Liver (tissue), 8 donors: ENCODE measurements at regions not wholly inside any gene's neighbourhood (a gene's known extent, or its start where the extent isn't known, plus 50 kb on each side); places are given as distances from the start of the nearest gene placed in this dataset.

Experiments used
- DNase-seq: peaks from one replicate; pipeline ENCODE4 v3.0.0-alpha.2; 2017; ENCODE audit warnings: low spot score
- H3K27ac ChIP-seq, 2 donors: one replicate each; pipeline ENCODE4 v1.7.0; 2013; ENCODE audit warnings: inconsistent platforms in 2 of 2, low read length in 2 of 2, control low read depth in 1 of 2, low read depth in 1 of 2, mild to moderate bottlenecking in 1 of 2
- H3K27me3 ChIP-seq, 4 donors: one replicate each; pipeline versions ENCODE4 v1.6.1 to v1.7.0; 2013; ENCODE audit warnings: low read length in 3 of 4, inconsistent platforms in 1 of 4, mild to moderate bottlenecking in 1 of 4, moderate library complexity in 1 of 4; ENCODE audit not compliant: control insufficient read depth in 4 of 4, insufficient read depth in 4 of 4
- H3K36me3 ChIP-seq, 4 donors: one replicate each; pipeline versions ENCODE4 v1.6.1 to v1.7.0; 2013; ENCODE audit warnings: low read length in 3 of 4, mild to moderate bottlenecking in 3 of 4, low read depth in 1 of 4, moderate library complexity in 1 of 4; ENCODE audit not compliant: control insufficient read depth in 4 of 4, insufficient read depth in 3 of 4
- H3K4me1 ChIP-seq, 4 donors: one replicate each; pipeline versions ENCODE4 v1.6.1 to v1.7.0; 2013; ENCODE audit warnings: low read length in 3 of 4, mild to moderate bottlenecking in 3 of 4, moderate library complexity in 1 of 4; ENCODE audit not compliant: control insufficient read depth in 4 of 4, insufficient read depth in 4 of 4
- H3K4me3 ChIP-seq, 3 donors: one replicate each; pipeline versions ENCODE4 v1.6.1 to v1.7.0; 2013; ENCODE audit warnings: low read length in 3 of 3, control low read depth in 1 of 3, low read depth in 1 of 3, mild to moderate bottlenecking in 1 of 3
- H3K9ac ChIP-seq, 2 donors: one replicate each; pipeline ENCODE4 v1.7.0; 2013; ENCODE audit warnings: low read length in 2 of 2, mild to moderate bottlenecking in 2 of 2, moderate library complexity in 2 of 2, control low read depth in 1 of 2, low read depth in 1 of 2
- H3K9me3 ChIP-seq, 4 donors: one replicate each; pipeline versions ENCODE4 v1.6.1 to v1.7.0; 2013; ENCODE audit warnings: low read length in 3 of 4; ENCODE audit not compliant: control insufficient read depth in 4 of 4
- EGR1 ChIP-seq, 2 donors: IDR thresholded peaks; 2 replicates each; pipeline ENCODE4 v1.6.1; 2016 to 2018; ENCODE audit warnings: antibody characterized with exemption in 2 of 2, low read depth in 2 of 2
- GABPA ChIP-seq, 2 donors: IDR thresholded peaks in 1 of 2; conservative IDR thresholded peaks in 1 of 2; 2 replicates each; pipeline ENCODE4 v1.6.1; 2016; ENCODE audit warnings: antibody characterized with exemption in 2 of 2, mild to moderate bottlenecking in 1 of 2, moderate library complexity in 1 of 2
- HNF4A ChIP-seq, 2 donors: conservative IDR thresholded peaks; 2 replicates each; pipeline ENCODE4 v1.6.1; 2016; ENCODE audit warnings: antibody characterized with exemption in 2 of 2, mild to moderate bottlenecking in 2 of 2
- HNF4G ChIP-seq: IDR thresholded peaks from 2 replicates; pipeline ENCODE4 v1.6.1; 2016; ENCODE audit warnings: antibody characterized with exemption
- RAD21 ChIP-seq, 2 donors: IDR thresholded peaks; 2 replicates each; pipeline ENCODE4 v1.6.1; 2016; ENCODE audit warnings: antibody characterized with exemption in 2 of 2, mild to moderate bottlenecking in 2 of 2
- RXRA ChIP-seq, 2 donors: IDR thresholded peaks; 2 replicates each; pipeline ENCODE4 v1.6.1; 2017 to 2018; ENCODE audit warnings: antibody characterized with exemption in 2 of 2, mild to moderate bottlenecking in 1 of 2
- TAF1 ChIP-seq: conservative IDR thresholded peaks from 2 replicates; pipeline ENCODE4 v1.6.1; 2016; ENCODE audit warnings: antibody characterized with exemption, mild to moderate bottlenecking
- WGBS: extraction: QIAGEN DNeasy Blood & Tissue Kit; methylation state at CpG from one replicate; pipeline ENCODE4 v1.1.7; 2013; 5-methylcytosine and 5-hydroxymethylcytosine counted together
- TF ChIP-seq, protein P1 (sequence below): IDR thresholded peaks from 2 replicates; pipeline ENCODE4 v1.6.1; 2016; ENCODE audit warnings: antibody characterized with exemption
- TF ChIP-seq, protein P2 (sequence below): fragments of 150-350 bp; IDR thresholded peaks from 2 replicates; pipeline ENCODE4 v1.5.1; 2017; ENCODE audit warnings: improper control_type of control experiment, low read depth, low read length; ENCODE audit not compliant: missing input control
- TF ChIP-seq, protein P3 (sequence below): IDR thresholded peaks from 2 replicates; pipeline ENCODE4 v1.6.1; 2016; ENCODE audit warnings: antibody characterized with exemption, mild to moderate bottlenecking
- donor health status: healthy.
- donor health status: healthy.
- donor health status: healthy.
- donor health status: healthy.
- donor health status: healthy.

DNA sequence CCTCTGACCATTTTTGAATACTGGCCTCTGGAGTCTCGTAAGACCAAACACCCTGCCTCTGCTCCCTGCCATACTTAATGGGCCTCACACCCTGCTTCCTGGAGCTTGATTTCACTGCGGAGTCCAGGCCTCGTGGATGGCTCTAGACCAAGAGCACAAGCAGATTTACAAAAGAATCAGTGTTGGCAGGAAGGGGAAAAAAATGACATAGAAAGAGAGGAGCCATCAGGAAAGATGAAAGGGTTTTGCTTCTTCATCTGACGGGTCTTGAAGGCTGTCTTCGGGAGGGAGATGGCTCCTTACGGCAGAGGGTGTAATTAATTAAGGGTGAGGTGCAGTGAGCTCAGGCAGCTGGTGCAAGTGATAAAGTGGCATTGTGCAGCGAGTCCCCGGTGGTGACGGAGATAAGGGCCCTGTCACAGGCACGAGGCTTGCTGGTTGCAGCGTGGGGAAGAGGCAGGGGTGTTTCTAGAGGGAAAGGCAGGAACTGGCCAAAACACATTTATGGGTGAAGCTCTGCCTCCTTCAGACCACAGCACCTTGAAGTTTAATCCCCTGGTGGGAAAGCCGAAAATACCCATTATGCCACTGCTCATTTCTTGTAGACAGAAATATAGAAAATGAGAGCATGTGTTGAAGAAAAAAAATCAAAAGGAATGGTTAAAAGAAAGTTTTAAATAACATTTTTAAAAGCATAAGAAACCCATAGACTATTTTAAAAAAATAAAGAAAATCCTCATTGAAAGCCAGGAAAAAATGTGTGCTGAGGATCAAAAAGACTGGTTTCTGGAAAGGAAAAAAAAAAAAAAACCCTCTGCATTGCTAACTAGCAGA lies 128.6 kb upstream of the LRFN2 start:
- Histone ChIP-seq H3K9ac (no peak overlapping the region), H3K4me1 (peaks cover 0 to 4% (median 0%) of the 10 kb centered on the region in 4 donors), H3K9me3 (no peaks in the 10 kb centered on the region), H3K27ac (no peak overlapping the region), H3K36me3 (no peaks in the 10 kb centered on the region), H3K27me3 (no peaks in the 10 kb centered on the region), H3K4me3 (no peak overlapping the region)
- DNase-seq = peak; percentile 79
- no peak for TF ChIP-seq RAD21 (IDR thresholded peaks at IDR 0.05)
- TF ChIP-seq, protein P1, sequence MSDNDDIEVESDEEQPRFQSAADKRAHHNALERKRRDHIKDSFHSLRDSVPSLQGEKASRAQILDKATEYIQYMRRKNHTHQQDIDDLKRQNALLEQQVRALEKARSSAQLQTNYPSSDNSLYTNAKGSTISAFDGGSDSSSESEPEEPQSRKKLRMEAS = no peak
- TF ChIP-seq, protein P2, sequence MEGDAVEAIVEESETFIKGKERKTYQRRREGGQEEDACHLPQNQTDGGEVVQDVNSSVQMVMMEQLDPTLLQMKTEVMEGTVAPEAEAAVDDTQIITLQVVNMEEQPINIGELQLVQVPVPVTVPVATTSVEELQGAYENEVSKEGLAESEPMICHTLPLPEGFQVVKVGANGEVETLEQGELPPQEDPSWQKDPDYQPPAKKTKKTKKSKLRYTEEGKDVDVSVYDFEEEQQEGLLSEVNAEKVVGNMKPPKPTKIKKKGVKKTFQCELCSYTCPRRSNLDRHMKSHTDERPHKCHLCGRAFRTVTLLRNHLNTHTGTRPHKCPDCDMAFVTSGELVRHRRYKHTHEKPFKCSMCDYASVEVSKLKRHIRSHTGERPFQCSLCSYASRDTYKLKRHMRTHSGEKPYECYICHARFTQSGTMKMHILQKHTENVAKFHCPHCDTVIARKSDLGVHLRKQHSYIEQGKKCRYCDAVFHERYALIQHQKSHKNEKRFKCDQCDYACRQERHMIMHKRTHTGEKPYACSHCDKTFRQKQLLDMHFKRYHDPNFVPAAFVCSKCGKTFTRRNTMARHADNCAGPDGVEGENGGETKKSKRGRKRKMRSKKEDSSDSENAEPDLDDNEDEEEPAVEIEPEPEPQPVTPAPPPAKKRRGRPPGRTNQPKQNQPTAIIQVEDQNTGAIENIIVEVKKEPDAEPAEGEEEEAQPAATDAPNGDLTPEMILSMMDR = no peak
- no peak for TF ChIP-seq HNF4G
- TF ChIP-seq GABPA (IDR thresholded peaks at IDR 0.05 in 1 of 2, conservative IDR thresholded peaks at IDR 0.05 in 1 of 2) = no peak
- TF ChIP-seq TAF1 = no peak
- TF ChIP-seq, protein P3, sequence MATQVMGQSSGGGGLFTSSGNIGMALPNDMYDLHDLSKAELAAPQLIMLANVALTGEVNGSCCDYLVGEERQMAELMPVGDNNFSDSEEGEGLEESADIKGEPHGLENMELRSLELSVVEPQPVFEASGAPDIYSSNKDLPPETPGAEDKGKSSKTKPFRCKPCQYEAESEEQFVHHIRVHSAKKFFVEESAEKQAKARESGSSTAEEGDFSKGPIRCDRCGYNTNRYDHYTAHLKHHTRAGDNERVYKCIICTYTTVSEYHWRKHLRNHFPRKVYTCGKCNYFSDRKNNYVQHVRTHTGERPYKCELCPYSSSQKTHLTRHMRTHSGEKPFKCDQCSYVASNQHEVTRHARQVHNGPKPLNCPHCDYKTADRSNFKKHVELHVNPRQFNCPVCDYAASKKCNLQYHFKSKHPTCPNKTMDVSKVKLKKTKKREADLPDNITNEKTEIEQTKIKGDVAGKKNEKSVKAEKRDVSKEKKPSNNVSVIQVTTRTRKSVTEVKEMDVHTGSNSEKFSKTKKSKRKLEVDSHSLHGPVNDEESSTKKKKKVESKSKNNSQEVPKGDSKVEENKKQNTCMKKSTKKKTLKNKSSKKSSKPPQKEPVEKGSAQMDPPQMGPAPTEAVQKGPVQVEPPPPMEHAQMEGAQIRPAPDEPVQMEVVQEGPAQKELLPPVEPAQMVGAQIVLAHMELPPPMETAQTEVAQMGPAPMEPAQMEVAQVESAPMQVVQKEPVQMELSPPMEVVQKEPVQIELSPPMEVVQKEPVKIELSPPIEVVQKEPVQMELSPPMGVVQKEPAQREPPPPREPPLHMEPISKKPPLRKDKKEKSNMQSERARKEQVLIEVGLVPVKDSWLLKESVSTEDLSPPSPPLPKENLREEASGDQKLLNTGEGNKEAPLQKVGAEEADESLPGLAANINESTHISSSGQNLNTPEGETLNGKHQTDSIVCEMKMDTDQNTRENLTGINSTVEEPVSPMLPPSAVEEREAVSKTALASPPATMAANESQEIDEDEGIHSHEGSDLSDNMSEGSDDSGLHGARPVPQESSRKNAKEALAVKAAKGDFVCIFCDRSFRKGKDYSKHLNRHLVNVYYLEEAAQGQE = no peak
- TF ChIP-seq EGR1 (IDR thresholded peaks at IDR 0.05; ENCODE audit: low read depth in 2 of 2) = no peak
- WGBS = 56% methylated on average over 12 of the region's 12 CpGs

DNA sequence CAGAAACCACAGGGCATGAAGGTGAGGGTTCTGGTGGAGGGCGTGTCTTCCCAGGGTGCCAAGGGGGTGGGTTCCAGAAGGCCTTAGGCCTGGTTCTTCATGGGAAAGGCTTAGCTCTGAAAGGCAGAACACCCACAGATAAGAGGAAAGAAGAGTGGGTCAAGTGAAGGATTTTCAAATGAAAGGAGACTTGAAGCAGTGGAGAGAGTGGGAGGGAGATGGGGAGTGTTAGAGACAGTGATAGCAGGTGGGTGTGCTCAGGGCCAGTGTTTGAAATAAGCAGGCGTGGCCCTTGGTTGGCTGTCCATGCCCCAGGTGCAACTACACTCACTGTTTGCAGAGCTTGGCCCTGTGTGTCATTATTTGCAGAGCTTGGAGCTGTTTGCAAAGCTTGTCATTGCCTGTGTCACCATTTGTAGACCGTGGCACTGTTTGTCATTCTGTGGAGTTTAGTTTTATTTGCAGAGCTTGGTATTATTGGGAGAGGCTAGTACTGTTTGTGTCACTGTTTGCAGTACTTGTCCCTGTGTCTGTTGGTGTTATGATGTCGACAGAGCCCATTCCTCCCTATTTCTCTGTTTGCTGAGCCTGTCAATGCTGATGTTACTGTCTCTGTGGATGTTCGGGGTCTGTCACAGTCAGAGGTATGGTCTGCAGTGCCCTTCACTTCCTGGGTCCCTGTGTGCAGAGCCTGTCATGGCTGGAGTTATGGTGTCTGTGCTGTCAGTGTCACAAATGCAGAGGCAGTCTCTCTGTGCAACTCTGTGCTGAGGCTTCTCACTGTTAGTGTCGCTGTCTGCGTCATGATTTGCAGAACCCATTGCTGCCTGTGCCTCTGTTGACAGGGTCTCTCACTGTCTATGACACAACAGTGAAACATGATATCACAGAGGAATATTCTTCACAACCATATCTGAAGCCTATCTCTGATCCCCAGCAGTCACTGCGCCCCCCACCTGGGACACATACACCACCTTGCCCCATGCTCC lies 127.7 kb upstream of the LRFN2 start:
- Histone ChIP-seq H3K9ac (no peak overlapping the region), H3K4me1 (peaks cover 0 to 1% (median 0%) of the 10 kb centered on the region in 4 donors), H3K4me3 (no peak overlapping the region), H3K27ac (no peak overlapping the region), H3K9me3 (no peaks in the 10 kb centered on the region), H3K36me3 (no peaks in the 10 kb centered on the region), H3K27me3 (no peaks in the 10 kb centered on the region)
- no peak for TF ChIP-seq RAD21 (IDR thresholded peaks at IDR 0.05)
- TF ChIP-seq HNF4A (conservative IDR thresholded peaks at IDR 0.05) = peak in 1 of 2 donors; percentile 15
- TF ChIP-seq RXRA (IDR thresholded peaks at IDR 0.05) = peak in 1 of 2 donors; percentile 6
- peak; percentile 62 for DNase-seq
- WGBS = 67% methylated on average over 8 of the region's 8 CpGs
